GM21390 (cell line): ENCODE measurements at regions not wholly inside any gene's neighbourhood (a gene's known extent, or its start where the extent isn't known, plus 50 kb on each side); places are given as distances from the start of the nearest gene placed in this dataset.
A peak's percentile ranks its signal among the peaks of the same experiment; 100 is the strongest.

Experiments used
- ATAC-seq: cut with Tn5 transposase; IDR thresholded peaks from one replicate; pipeline ENCODE4 v1.9.1; 2021; ENCODE audit not compliant: unreplicated experiment

- ATAC-seq = no peak
These were observed 110.3 kb upstream of the CEP85L start for GRCh38 chr6:118761645-118762044.

- ATAC-seq = no peak
These were observed 107.6 kb upstream of the CEP85L start for GRCh38 chr6:118758946-118759345.

GRCh38 chr6:118755941-118756646 is 104.7 kb upstream of the CEP85L start:
- no peak for ATAC-seq

- ATAC-seq = no peak
These were observed 101.4 kb upstream of the CEP85L start for GRCh38 chr6:118752803-118753202.

GRCh38 chr6:118751072-118751471 is 99.7 kb upstream of the CEP85L start:
- ATAC-seq = no peak

GRCh38 chr6:118750143-118750542 is 98.8 kb upstream of the CEP85L start:
- ATAC-seq = no peak

- ATAC-seq = no peak
These were observed 97.1 kb upstream of the CEP85L start for GRCh38 chr6:118748311-118749062.

GRCh38 chr6:118746825-118747174 is 95.4 kb upstream of the CEP85L start:
- ATAC-seq = no peak

GRCh38 chr6:118746145-118746824 is 94.9 kb upstream of the CEP85L start:
- ATAC-seq = peak; percentile 45

- no peak for ATAC-seq
These were observed 93.8 kb upstream of the CEP85L start for GRCh38 chr6:118745156-118745555.

GRCh38 chr6:118744261-118744941 is 93.0 kb upstream of the CEP85L start:
- ATAC-seq = no peak

- no peak for ATAC-seq
These were observed 92.4 kb upstream of the CEP85L start for GRCh38 chr6:118743746-118744145.

GRCh38 chr6:118740372-118740771 is 89.0 kb upstream of the CEP85L start:
- ATAC-seq = no peak

GRCh38 chr6:118739696-118740353 is 88.4 kb upstream of the CEP85L start:
- no peak for ATAC-seq

GRCh38 chr6:118736440-118736839 is 85.0 kb upstream of the CEP85L start:
- ATAC-seq = no peak

- no peak for ATAC-seq
These were observed 83.9 kb upstream of the CEP85L start for GRCh38 chr6:118735320-118735719.

- ATAC-seq = no peak
These were observed 74.6 kb upstream of the CEP85L start for GRCh38 chr6:118725944-118726343.

- peak; percentile 80 for ATAC-seq
These were observed 72.8 kb upstream of the CEP85L start for GRCh38 chr6:118724211-118724610.

GRCh38 chr6:118722829-118723813 is 71.7 kb upstream of the CEP85L start:
- no peak for ATAC-seq

GRCh38 chr6:118720125-118720473 is 68.7 kb upstream of the CEP85L start:
- no peak for ATAC-seq
